ENCODE measurements at regions not wholly inside any gene's neighbourhood (a gene's known extent, or its start where the extent isn't known, plus 50 kb on each side); places are given as distances from the start of the nearest gene placed in this dataset.

DNA sequence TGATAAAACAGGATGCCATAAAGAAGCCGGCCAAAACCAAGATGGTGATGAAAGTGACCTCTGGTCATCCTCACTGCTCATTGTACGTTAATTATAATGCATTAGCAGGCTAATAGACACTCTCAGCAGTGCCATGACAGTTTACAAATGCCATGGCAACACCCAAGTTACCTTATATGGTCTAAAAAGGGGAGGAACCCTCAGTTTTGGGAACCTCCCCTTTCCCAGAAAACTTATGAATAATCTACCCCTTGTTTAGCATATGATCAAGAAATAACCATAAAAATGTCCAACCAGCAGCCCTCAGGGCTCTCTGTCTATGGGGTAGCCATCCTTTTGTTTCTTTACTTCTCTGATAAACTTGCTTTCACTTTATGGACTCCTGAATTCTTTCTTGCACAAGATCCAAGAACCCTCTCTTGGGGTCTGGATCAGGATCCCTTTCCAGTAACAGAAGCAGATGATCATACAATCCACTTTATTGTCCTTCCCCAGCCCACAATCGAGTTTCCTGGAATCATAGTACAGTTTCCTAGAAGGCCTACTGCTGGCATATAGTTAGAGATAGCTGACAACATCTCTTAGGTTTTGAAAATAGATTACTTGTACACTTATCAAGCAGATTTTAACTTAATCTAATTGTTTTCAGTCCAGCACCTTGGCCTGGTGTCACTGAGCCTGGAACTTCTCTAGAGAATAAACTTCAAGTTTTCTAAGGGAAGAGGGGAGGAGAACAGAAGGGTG, 266.7 kb upstream of the HMGA2 start:
- TF ChIP-seq, protein P1, sequence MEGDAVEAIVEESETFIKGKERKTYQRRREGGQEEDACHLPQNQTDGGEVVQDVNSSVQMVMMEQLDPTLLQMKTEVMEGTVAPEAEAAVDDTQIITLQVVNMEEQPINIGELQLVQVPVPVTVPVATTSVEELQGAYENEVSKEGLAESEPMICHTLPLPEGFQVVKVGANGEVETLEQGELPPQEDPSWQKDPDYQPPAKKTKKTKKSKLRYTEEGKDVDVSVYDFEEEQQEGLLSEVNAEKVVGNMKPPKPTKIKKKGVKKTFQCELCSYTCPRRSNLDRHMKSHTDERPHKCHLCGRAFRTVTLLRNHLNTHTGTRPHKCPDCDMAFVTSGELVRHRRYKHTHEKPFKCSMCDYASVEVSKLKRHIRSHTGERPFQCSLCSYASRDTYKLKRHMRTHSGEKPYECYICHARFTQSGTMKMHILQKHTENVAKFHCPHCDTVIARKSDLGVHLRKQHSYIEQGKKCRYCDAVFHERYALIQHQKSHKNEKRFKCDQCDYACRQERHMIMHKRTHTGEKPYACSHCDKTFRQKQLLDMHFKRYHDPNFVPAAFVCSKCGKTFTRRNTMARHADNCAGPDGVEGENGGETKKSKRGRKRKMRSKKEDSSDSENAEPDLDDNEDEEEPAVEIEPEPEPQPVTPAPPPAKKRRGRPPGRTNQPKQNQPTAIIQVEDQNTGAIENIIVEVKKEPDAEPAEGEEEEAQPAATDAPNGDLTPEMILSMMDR (conservative IDR thresholded peaks at IDR 0.05 in 1 of 2, IDR thresholded peaks at IDR 0.05 in 1 of 2; ENCODE audit: low read depth in 1 of 2, low read length in 2 of 2) = no peak
- no peak for TF ChIP-seq EZH2 (IDR thresholded peaks at IDR 0.05; ENCODE audit: low read length, missing control alignments)

All from fibroblast of lung (primary cell).